CD4-positive, alpha-beta memory T cell (primary cell): ENCODE measurements at regions not wholly inside any gene's neighbourhood (a gene's known extent, or its start where the extent isn't known, plus 50 kb on each side); places are given as distances from the start of the nearest gene placed in this dataset.
"Not testable (repeated sequence)": the region's sequence is repeated elsewhere in the genome, so short reads cannot be mapped to it uniquely, and the experiment has no call there.

Source experiments
- CTCF ChIA-PET: fragments of 350-600 bp; sonication (Branson Sonifier 250); formaldehyde crosslinking; loops from one replicate; lab custom pipeline; 2021; ENCODE audit warnings: inconsistent platforms; ENCODE audit not compliant: partially characterized antibody; lab: Charles Lee
- POLR2A ChIA-PET: fragments of 350-600 bp; sonication (Branson Sonifier 250); formaldehyde crosslinking; loops from one replicate; lab custom pipeline; 2021; ENCODE audit not compliant: partially characterized antibody; lab: Charles Lee
- DNase-seq, 5 donors: peaks; one replicate each; pipeline versions ENCODE4 v3.0.0 to v3.0.0-alpha.2; 2020 to 2022; ENCODE audit warnings: mixed read lengths in 1 of 5
- H3K27ac ChIP-seq: one replicate; pipeline ENCODE4 v1.7.0; 2013; ENCODE audit warnings: low read depth, low read length
- H3K27me3 ChIP-seq: 2 replicates; pipeline ENCODE4 v1.7.0; 2013; ENCODE audit warnings: mild to moderate bottlenecking, low read length, moderate library complexity; ENCODE audit not compliant: insufficient read depth
- H3K36me3 ChIP-seq: 2 replicates; pipeline ENCODE4 v1.7.0; 2013; ENCODE audit warnings: mild to moderate bottlenecking, low read length, moderate library complexity; ENCODE audit not compliant: insufficient read depth
- H3K4me1 ChIP-seq: 2 replicates; pipeline ENCODE4 v1.7.0; 2013; ENCODE audit warnings: mild to moderate bottlenecking, low read length, moderate library complexity; ENCODE audit not compliant: insufficient read depth
- H3K4me3 ChIP-seq, 2 donors: one replicate each; pipeline ENCODE4 v1.7.0; 2013; ENCODE audit warnings: low read length in 2 of 2, mild to moderate bottlenecking in 1 of 2
- H3K9me3 ChIP-seq, 2 donors: one replicate each; pipeline ENCODE4 v1.7.0; 2013; ENCODE audit warnings: low read length in 2 of 2, control low read depth in 1 of 2; ENCODE audit not compliant: control insufficient read depth in 1 of 2
- H3K27ac Mint-ChIP-seq, 7 donors: one replicate each; pipeline ENCODE4 v1.8.0; 2020 to 2021; ENCODE audit warnings: mixed read lengths in 7 of 7, mild to moderate bottlenecking in 6 of 7, inconsistent platforms in 3 of 7, moderate library complexity in 3 of 7
- H3K27me3 Mint-ChIP-seq, 2 donors: one replicate each; pipeline ENCODE4 v1.8.0; 2020 to 2021; ENCODE audit warnings: mixed read lengths in 2 of 2
- H3K36me3 Mint-ChIP-seq, 2 donors: one replicate each; pipeline ENCODE4 v1.8.0; 2020 to 2021; ENCODE audit warnings: mixed read lengths in 2 of 2, inconsistent platforms in 1 of 2, mild to moderate bottlenecking in 1 of 2
- H3K4me1 Mint-ChIP-seq, 4 donors: one replicate each; pipeline ENCODE4 v1.8.0; 2020 to 2021; ENCODE audit warnings: mixed read lengths in 4 of 4, mild to moderate bottlenecking in 1 of 4
- H3K4me3 Mint-ChIP-seq, 8 donors: one replicate each; pipeline ENCODE4 v1.8.0; 2020 to 2021; ENCODE audit warnings: mixed read lengths in 8 of 8, mild to moderate bottlenecking in 7 of 8, moderate library complexity in 6 of 8, inconsistent platforms in 3 of 8
- H3K9me3 Mint-ChIP-seq, 8 donors: one replicate each; pipeline ENCODE4 v1.8.0; 2020 to 2021; ENCODE audit warnings: mixed read lengths in 8 of 8, mild to moderate bottlenecking in 5 of 8, inconsistent platforms in 3 of 8, moderate library complexity in 1 of 8
- intact Hi-C: fragments of 100-400 bp; cut with micrococcal nuclease; formaldehyde crosslinking; loops from one replicate; pipeline ENCODE4 v1.15.1; 2023

DNA sequence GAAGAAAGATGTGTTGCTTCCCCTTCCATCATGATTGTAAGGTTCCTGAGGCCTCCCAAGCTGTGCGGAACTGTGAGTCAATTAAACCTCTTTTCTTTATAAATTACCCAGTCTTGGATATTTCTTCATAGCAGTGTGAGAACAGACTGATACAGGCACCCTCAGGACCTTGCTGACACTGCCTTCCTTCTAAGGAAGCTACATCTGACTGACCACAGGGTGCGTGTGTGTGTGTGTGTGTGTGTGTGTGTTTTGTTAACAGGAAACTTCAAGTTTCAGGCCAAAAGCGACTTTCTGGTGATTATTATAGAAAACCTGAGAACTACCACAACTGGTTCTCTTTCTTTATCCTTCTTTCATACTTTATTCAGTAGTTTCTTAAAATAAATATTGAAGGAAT lies 149.0 kb downstream of the CAPZA3 start:
- Mint-ChIP-seq H3K27ac (no peak overlapping the region), H3K36me3 (no peaks in the 10 kb centered on the region), H3K4me1 (no peaks in the 10 kb centered on the region), H3K9me3 (peaks cover 0 to 3% (median 0%) of the 10 kb centered on the region in 8 donors), H3K27me3 (peaks cover 4 to 6% of the 10 kb centered on the region in 2 donors), H3K4me3 (no peak overlapping the region)
- POLR2A ChIA-PET, result no interaction called here
- H3K27ac ChIP-seq, result no peak overlapping the region
- CTCF ChIA-PET, result no interaction called here
- no peak for DNase-seq
- no peaks in the 10 kb centered on the region for H3K4me1 ChIP-seq
- no peaks in the 10 kb centered on the region for H3K27me3 ChIP-seq
- no peaks in the 10 kb centered on the region for H3K36me3 ChIP-seq
- intact Hi-C loops, result no loop called here
- no peak overlapping the region for H3K4me3 ChIP-seq
- H3K9me3 ChIP-seq, result no peaks in the 10 kb centered on the region

DNA sequence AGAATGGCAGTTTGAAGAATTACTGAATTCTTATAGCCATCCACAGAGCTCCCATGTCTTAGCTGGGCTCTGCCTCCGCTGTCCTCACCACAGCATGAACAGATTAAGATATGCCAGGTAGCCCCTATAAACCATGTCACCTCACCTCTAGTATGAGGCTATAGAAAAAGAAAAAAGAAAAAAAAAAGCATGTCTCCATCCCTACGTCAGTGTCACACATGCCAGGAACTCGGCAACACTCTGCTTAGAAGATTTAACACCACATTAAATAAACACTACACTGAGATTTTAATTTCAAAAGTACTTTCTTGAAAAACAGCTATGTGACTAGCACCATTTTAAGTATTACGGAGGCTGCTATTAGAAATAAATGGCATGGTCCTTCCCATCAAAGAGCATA lies 149.4 kb downstream of the CAPZA3 start:
- intact Hi-C loops, result no loop called here
- ChIA-PET CTCF (no interaction called here), POLR2A (no interaction called here)

DNA sequence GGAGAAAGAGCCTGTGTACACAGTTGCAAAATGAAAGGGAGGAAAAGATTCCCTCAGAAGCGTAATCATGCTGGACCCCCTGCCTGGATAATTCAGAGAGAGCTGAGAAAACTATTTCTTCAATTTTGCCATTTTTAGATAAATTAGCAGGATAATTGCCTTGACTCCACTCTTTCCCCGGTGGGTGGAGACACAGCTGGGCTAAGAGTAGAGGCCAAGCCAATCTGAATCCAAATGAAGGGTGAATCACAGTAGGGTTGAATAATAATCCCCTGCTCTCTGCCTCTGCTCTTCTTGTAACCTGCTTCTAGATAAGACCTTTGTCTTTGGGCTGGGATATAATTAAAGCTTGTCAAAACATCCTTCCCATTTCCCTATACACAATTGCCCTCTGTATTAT lies 150.1 kb downstream of the CAPZA3 start:
- no peak for DNase-seq
- no peaks in the 10 kb centered on the region for H3K36me3 ChIP-seq
- no peaks in the 10 kb centered on the region for H3K27me3 ChIP-seq
- no peak overlapping the region for H3K4me3 ChIP-seq
- H3K27me3 Mint-ChIP-seq, result peaks cover 3 to 7% of the 10 kb centered on the region in 2 donors
- H3K9me3 Mint-ChIP-seq, result peaks cover 0 to 3% (median 0%) of the 10 kb centered on the region in 8 donors
- no peak overlapping the region for H3K27ac ChIP-seq
- intact Hi-C loops, result no loop called here
- ChIA-PET POLR2A (no interaction called here), CTCF (no interaction called here)
- no peaks in the 10 kb centered on the region for H3K9me3 ChIP-seq
- no peaks in the 10 kb centered on the region for H3K4me1 ChIP-seq
- H3K27ac Mint-ChIP-seq, result no peak overlapping the region
- H3K36me3 Mint-ChIP-seq, result no peaks in the 10 kb centered on the region
- no peak overlapping the region for H3K4me3 Mint-ChIP-seq
- no peaks in the 10 kb centered on the region for H3K4me1 Mint-ChIP-seq

More for the DNA sequence above, 149.4 kb downstream of the CAPZA3 start:
- peaks cover 4 to 7% of the 10 kb centered on the region in 2 donors for H3K27me3 Mint-ChIP-seq
- Histone ChIP-seq H3K36me3 (no peaks in the 10 kb centered on the region), H3K27ac (no peak overlapping the region), H3K4me1 (no peaks in the 10 kb centered on the region), H3K4me3 (no peak overlapping the region), H3K9me3 (no peaks in the 10 kb centered on the region), H3K27me3 (no peaks in the 10 kb centered on the region)
- DNase-seq, result no peak
- no peak overlapping the region for H3K4me3 Mint-ChIP-seq
- H3K9me3 Mint-ChIP-seq, result peaks cover 0 to 3% (median 0%) of the 10 kb centered on the region in 8 donors
- H3K27ac Mint-ChIP-seq, result no peak overlapping the region
- H3K36me3 Mint-ChIP-seq, result no peaks in the 10 kb centered on the region
- no peaks in the 10 kb centered on the region for H3K4me1 Mint-ChIP-seq

DNA sequence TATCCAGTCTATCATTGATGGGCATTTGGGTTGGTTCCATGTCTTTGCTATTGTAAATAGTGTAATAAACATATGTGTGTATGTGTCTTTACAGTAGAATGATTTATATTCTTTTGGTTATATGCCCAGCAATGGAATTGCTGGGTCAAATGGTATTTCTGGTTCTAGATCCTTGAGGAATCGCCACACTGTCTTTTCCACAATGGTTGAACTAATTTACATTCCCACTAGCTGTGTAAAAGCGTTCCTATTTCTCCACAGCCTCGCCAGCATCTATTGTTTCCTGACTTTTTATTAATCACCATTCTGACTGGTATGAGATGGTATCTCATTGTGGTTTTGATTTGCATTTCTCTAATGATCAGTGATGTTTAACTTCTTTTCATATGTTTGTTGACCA lies 152.7 kb downstream of the CAPZA3 start:
- H3K27me3 Mint-ChIP-seq, H3K36me3 Mint-ChIP-seq, H3K27ac Mint-ChIP-seq, H3K4me1 ChIP-seq, CTCF ChIA-PET, H3K9me3 ChIP-seq, DNase-seq, H3K4me3 Mint-ChIP-seq, H3K27me3 ChIP-seq, intact Hi-C loops, H3K27ac ChIP-seq, H3K4me3 ChIP-seq, H3K36me3 ChIP-seq, H3K4me1 Mint-ChIP-seq, POLR2A ChIA-PET, H3K9me3 Mint-ChIP-seq: not testable (repeated sequence)

DNA sequence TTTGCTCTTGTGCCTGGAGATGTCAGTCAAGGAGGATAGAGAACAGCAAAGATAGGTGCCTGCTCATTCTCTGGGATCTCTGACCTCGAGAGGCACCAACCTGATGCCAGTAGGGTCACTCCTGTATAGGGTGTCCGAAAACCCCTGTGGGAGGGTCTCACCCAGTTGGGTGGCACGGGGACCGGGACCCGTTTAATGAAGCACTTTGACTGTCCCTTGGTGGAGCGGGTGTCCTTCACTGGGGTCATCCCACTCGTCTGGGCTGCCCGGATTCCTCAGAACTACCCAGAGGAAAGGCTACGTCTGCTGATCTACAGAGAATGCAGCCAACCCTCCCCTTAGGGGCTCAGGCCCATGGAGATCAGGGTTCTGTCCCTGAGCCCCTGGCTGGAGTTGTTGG lies 157.6 kb downstream of the CAPZA3 start:
- peaks cover 0 to 6% (median 0%) of the 10 kb centered on the region in 8 donors for H3K9me3 Mint-ChIP-seq
- intact Hi-C loops, result no loop called here
- H3K4me1 Mint-ChIP-seq, result no peaks in the 10 kb centered on the region
- H3K27me3 Mint-ChIP-seq, result peaks cover 2 to 8% of the 10 kb centered on the region in 2 donors
- Histone ChIP-seq H3K4me1 (no peaks in the 10 kb centered on the region), H3K27me3 (no peaks in the 10 kb centered on the region), H3K27ac (no peak overlapping the region), H3K4me3 (no peak overlapping the region), H3K9me3 (no peaks in the 10 kb centered on the region), H3K36me3 (no peaks in the 10 kb centered on the region)
- no peaks in the 10 kb centered on the region for H3K36me3 Mint-ChIP-seq
- ChIA-PET CTCF (no interaction called here), POLR2A (no interaction called here)
- DNase-seq, result no peak
- H3K27ac Mint-ChIP-seq, result no peak overlapping the region
- no peak overlapping the region for H3K4me3 Mint-ChIP-seq

DNA sequence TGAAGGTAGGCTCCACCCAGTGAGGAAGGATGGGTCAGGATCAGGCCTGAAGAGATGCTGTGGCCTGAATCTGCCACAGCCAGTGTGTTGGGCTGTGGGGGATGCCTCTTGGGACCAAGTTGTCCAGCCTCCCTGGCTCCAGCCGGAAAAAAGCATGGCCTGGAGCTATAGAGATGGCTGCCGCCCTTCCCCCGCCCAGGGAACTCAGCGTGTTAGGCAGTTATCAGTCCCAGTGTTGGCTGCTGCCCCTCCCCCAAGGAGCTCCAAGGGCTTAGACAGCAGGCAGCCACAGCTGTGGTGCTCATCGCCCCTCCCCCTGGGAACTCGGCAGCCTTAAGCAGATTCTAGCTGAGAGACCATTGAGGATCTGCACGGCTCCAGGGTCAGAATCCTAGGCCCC lies 158.0 kb downstream of the CAPZA3 start:
- Histone ChIP-seq H3K9me3 (no peaks in the 10 kb centered on the region), H3K4me3 (no peak overlapping the region), H3K27ac (no peak overlapping the region), H3K4me1 (no peaks in the 10 kb centered on the region), H3K36me3 (no peaks in the 10 kb centered on the region), H3K27me3 (no peaks in the 10 kb centered on the region)
- no peaks in the 10 kb centered on the region for H3K4me1 Mint-ChIP-seq
- ChIA-PET CTCF (no interaction called here), POLR2A (no interaction called here)
- no peak overlapping the region for H3K4me3 Mint-ChIP-seq
- H3K27ac Mint-ChIP-seq, result no peak overlapping the region
- H3K36me3 Mint-ChIP-seq, result no peaks in the 10 kb centered on the region
- intact Hi-C loops, result no loop called here
- peaks cover 0 to 6% (median 0%) of the 10 kb centered on the region in 8 donors for H3K9me3 Mint-ChIP-seq
- H3K27me3 Mint-ChIP-seq, result peaks cover 2 to 8% of the 10 kb centered on the region in 2 donors
- DNase-seq, result no peak

DNA sequence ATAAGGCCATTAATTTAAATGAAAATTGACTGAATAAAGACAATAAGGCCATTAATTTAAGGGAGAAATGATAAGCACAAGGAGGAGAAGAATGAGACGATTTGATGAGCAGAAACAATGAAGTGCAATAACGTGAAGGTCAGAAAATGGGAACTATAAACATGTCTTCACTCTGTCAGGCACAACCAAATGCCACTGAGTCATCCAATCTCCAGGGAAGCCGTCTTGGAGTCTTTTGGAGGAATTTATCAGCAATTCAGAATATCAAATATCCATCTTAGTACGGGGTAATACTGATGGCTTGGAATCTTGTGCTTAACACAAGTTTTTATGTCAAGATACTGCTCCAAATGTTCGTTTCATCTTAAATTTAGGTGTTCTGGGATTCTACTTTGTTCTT lies 159.9 kb downstream of the CAPZA3 start:
- H3K27ac Mint-ChIP-seq, result no peak overlapping the region
- Histone ChIP-seq H3K9me3 (no peaks in the 10 kb centered on the region), H3K27ac (no peak overlapping the region), H3K36me3 (no peaks in the 10 kb centered on the region), H3K4me3 (no peak overlapping the region), H3K4me1 (no peaks in the 10 kb centered on the region), H3K27me3 (no peaks in the 10 kb centered on the region)
- DNase-seq, result no peak
- H3K4me1 Mint-ChIP-seq, result no peaks in the 10 kb centered on the region
- intact Hi-C loops, result no loop called here
- CTCF ChIA-PET, result no interaction called here
- peaks cover 2 to 5% of the 10 kb centered on the region in 2 donors for H3K27me3 Mint-ChIP-seq
- H3K4me3 Mint-ChIP-seq, result no peak overlapping the region
- peaks cover 0 to 6% (median 0%) of the 10 kb centered on the region in 8 donors for H3K9me3 Mint-ChIP-seq
- POLR2A ChIA-PET, result no interaction called here
- no peaks in the 10 kb centered on the region for H3K36me3 Mint-ChIP-seq

DNA sequence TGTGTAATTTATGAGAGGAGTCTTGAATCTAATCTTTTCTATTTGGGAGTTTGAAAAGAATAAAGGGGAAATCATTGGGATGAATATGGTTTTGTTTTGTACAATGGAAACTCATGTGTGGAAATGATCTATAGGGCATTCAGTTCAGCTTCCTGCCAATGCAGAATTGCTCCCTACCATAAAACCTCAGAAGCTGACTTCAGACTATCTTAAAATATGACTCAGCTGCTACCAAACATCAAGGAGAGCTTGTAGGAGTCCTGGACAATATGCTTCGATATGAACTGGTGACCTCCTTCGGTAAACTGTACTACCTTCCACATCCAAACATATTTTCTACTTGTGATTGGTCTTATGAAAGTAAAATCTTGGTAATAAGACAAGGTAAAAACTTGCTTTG lies 160.6 kb downstream of the CAPZA3 start:
- Histone ChIP-seq H3K9me3 (no peaks in the 10 kb centered on the region), H3K27me3 (no peaks in the 10 kb centered on the region), H3K36me3 (no peaks in the 10 kb centered on the region), H3K27ac (no peak overlapping the region), H3K4me3 (no peak overlapping the region), H3K4me1 (no peaks in the 10 kb centered on the region)
- Mint-ChIP-seq H3K27me3 (peaks cover 2 to 5% of the 10 kb centered on the region in 2 donors), H3K9me3 (peaks cover 0 to 4% (median 0%) of the 10 kb centered on the region in 8 donors), H3K4me3 (no peak overlapping the region), H3K4me1 (no peaks in the 10 kb centered on the region), H3K27ac (no peak overlapping the region), H3K36me3 (no peaks in the 10 kb centered on the region)
- no peak for DNase-seq
- ChIA-PET CTCF (no interaction called here), POLR2A (no interaction called here)
- intact Hi-C loops, result no loop called here
